HepG2 (cell line): ENCODE measurements at regions not wholly inside any gene's neighbourhood (a gene's known extent, or its start where the extent isn't known, plus 50 kb on each side); places are given as distances from the start of the nearest gene placed in this dataset.

Source experiments
- ATAC-seq: fragments of 200-7000 bp; cut with Tn5 transposase; 3 replicates; pipeline ENCODE4 v1.9.1; 2020; ENCODE audit warnings: mild to moderate bottlenecking, moderate library complexity
- BruUV-seq: library from RNA; stranded (reverse); fragments of 400-500 nt; replicated peaks from 2 replicates; lab custom pipeline; 2021; lab: Mats Ljungman, UMichigan
- CTCF ChIA-PET: fragments of 300-600 bp; formaldehyde crosslinking; extraction: SDS; loops from one replicate; lab custom pipeline; 2021; ENCODE audit warnings: low total read pairs, inconsistent platforms, low intra/inter-chr PET ratio; lab: Yijun Ruan, JAX
- POLR2A ChIA-PET: fragments of 350-600 bp; sonication (Branson Sonifier 250); formaldehyde crosslinking; loops from one replicate; lab custom pipeline; 2020; ENCODE audit warnings: antibody characterized with exemption, inconsistent platforms; lab: Yijun Ruan, JAX
- DNase-seq: peaks from one replicate; pipeline ENCODE4 v3.0.0-alpha.2; 2015; ENCODE audit warnings: low spot score
- FAIRE-seq: peaks from 3 replicates; lab custom pipeline; 2011; peaks lifted over from hg19 to GRCh38; lab: Jason Lieb, UNC
- H2AFZ ChIP-seq: one replicate; pipeline ENCODE4 v1.6.1; 2011; ENCODE audit warnings: low read length, inconsistent platforms
- H3K27ac ChIP-seq: fragments of 300-600 bp; 3 replicates; pipeline ENCODE4 v1.8.0; 2011; ENCODE audit warnings: mixed run types, mild to moderate bottlenecking, mixed read lengths, low read length, inconsistent platforms; ENCODE audit not compliant: insufficient read depth; ENCODE audit errors: extremely low read length
- H3K27me3 ChIP-seq, 2 experiments: fragments of 200-600 bp in 1 of 2; 2 replicates in 1 of 2; 3 replicates in 1 of 2; pipeline versions ENCODE4 v1.6.0 to v1.8.0; 2011; ENCODE audit warnings: low read length in 2 of 2, mild to moderate bottlenecking in 2 of 2, moderate library complexity in 2 of 2, inconsistent platforms in 1 of 2; ENCODE audit not compliant: insufficient read depth in 2 of 2, control insufficient read depth in 1 of 2
- H3K36me3 ChIP-seq, 2 experiments: fragments of 200-600 bp in 1 of 2; replicated peaks in 1 of 2; 2 replicates in 1 of 2; 3 replicates in 1 of 2; pipeline versions ENCODE4 v1.5.1 to v1.8.0; 2011; ENCODE audit warnings: low read length in 2 of 2, inconsistent platforms in 1 of 2; ENCODE audit not compliant: insufficient read depth in 2 of 2, control insufficient read depth in 1 of 2
- H3K4me1 ChIP-seq: 2 replicates; pipeline ENCODE4 v1.5.1; 2012; ENCODE audit warnings: low read length, inconsistent platforms; ENCODE audit not compliant: insufficient read depth
- H3K4me2 ChIP-seq: 2 replicates; pipeline ENCODE4 v1.6.0; 2011; ENCODE audit warnings: low read depth, low read length, inconsistent platforms
- H3K4me3 ChIP-seq, 3 experiments: fragments of 200-600 bp in 1 of 3; sonication (generic), shearing (Covaris generic) in 1 of 3; replicated peaks in 1 of 3; 2 replicates each; pipeline ENCODE4 v1.5.1; 2011 to 2016; ENCODE audit warnings: low read length in 3 of 3, inconsistent platforms in 2 of 3, low read depth in 2 of 3, mild to moderate bottlenecking in 2 of 3, control low read depth in 1 of 3, mixed read lengths in 1 of 3; ENCODE audit not compliant: insufficient read depth in 1 of 3
- H3K79me2 ChIP-seq: one replicate; pipeline ENCODE4 v1.6.1; 2011; ENCODE audit warnings: low read length, inconsistent platforms; ENCODE audit not compliant: insufficient read depth
- H3K9ac ChIP-seq: 2 replicates; pipeline ENCODE4 v1.6.0; 2011; ENCODE audit warnings: mild to moderate bottlenecking, low read depth, low read length, inconsistent platforms; ENCODE audit not compliant: insufficient read depth
- H3K9me3 ChIP-seq: 2 replicates; pipeline ENCODE4 v1.5.1; 2012; ENCODE audit warnings: mild to moderate bottlenecking, low read length
- H4K20me1 ChIP-seq: 2 replicates; pipeline ENCODE4 v1.6.0; 2011; ENCODE audit warnings: inconsistent platforms, mild to moderate bottlenecking, low read length, moderate library complexity; ENCODE audit not compliant: insufficient read depth
- STAG1 ChIP-seq: sonication (generic); formaldehyde crosslinking; IDR thresholded peaks from 2 replicates; pipeline ENCODE4 v1.4.0; 2020; ENCODE audit warnings: missing genetic modification reagents
- ZNF232 ChIP-seq: sonication (generic); formaldehyde crosslinking; IDR thresholded peaks from 2 replicates; pipeline ENCODE4 v1.4.0; 2020; ENCODE audit warnings: missing genetic modification reagents, borderline replicate concordance
- WGBS: methylation state at CpG from one replicate; pipeline ENCODE4 v1.1.6; 2017; ENCODE audit warnings: low lambda C conversion rate; 5-methylcytosine and 5-hydroxymethylcytosine counted together
- in situ Hi-C: cut with HindIII; loops from 2 replicates; pipeline ENCODE4 v1.10.0; 2017; ENCODE audit warnings: low pct_unique_long_range_greater_than_20kb; ENCODE audit not compliant: extremely low pct_ligation_motif_present
- intact Hi-C: fragments of 100-400 bp; cut with micrococcal nuclease; formaldehyde crosslinking; loops from one replicate; pipeline ENCODE4 v1.10.0; 2022; ENCODE audit not compliant: unreplicated experiment
- TF ChIP-seq, protein P1 (sequence below): sonication (generic); formaldehyde crosslinking; IDR thresholded peaks from 2 replicates; pipeline ENCODE4 v1.5.0; 2020; ENCODE audit warnings: mild to moderate bottlenecking, missing genetic modification reagents, moderate library complexity
- TF ChIP-seq, protein P2 (sequence below): sonication (generic); formaldehyde crosslinking; IDR thresholded peaks from 2 replicates; pipeline ENCODE4 v1.4.0; 2020; ENCODE audit warnings: missing genetic modification reagents

DNA sequence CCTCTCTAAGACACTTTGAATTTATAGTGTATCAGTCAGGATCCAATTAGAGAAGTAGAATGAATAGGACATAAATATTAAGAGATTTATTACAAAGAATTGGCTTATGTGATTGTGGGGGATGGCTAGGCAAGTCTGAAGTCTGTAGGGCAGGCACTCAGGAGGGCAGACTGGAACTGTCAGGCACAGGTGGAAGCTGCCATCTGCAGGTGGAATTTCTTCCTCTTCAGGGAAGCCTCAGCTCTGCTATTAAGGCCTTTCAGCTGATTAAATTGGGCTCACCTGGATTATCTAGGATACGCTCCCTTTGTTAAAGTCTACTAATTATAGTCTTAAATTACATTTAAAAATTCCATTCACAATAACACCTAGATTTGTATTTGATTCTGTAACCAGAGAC lies 92.0 kb upstream of the HAO2 start:
- ChIA-PET POLR2A (no interaction called here), CTCF (interaction anchor here (3.2 kb wide), 1 partner anchor 91 kb away, joined by 29 read pairs; the partner anchor contains the start of gene HAO2)
- H3K79me2 ChIP-seq: no peaks in the 10 kb centered on the region
- H3K9me3 ChIP-seq: no peaks in the 10 kb centered on the region
- no peak overlapping the region for H2AFZ ChIP-seq
- ATAC-seq (peak; percentile 53; the same call in 1 of the 3 replicates), DNase-seq (no peak), FAIRE-seq (no peak)
- WGBS: 86% methylated on average over 1 of the region's 1 CpG
- intact Hi-C loops (loop anchor here (5.0 kb wide), 1 partner anchor 1124 kb away; no protein-coding TSS in a partner anchor), in situ Hi-C loops (no loop called here)
- no peaks in the 10 kb centered on the region; a peak in 1 of 5 replicates for H3K27me3 ChIP-seq
- no peaks in the 10 kb centered on the region for H3K4me1 ChIP-seq
- BruUV-seq: no TSS peak
- H4K20me1 ChIP-seq: no peaks in the 10 kb centered on the region
- H3K9ac ChIP-seq: no peak overlapping the region
- H3K4me2 ChIP-seq: no peak overlapping the region
- H3K27ac ChIP-seq: no peak overlapping the region
- no peak overlapping the region for H3K4me3 ChIP-seq
- TF ChIP-seq, protein P1, sequence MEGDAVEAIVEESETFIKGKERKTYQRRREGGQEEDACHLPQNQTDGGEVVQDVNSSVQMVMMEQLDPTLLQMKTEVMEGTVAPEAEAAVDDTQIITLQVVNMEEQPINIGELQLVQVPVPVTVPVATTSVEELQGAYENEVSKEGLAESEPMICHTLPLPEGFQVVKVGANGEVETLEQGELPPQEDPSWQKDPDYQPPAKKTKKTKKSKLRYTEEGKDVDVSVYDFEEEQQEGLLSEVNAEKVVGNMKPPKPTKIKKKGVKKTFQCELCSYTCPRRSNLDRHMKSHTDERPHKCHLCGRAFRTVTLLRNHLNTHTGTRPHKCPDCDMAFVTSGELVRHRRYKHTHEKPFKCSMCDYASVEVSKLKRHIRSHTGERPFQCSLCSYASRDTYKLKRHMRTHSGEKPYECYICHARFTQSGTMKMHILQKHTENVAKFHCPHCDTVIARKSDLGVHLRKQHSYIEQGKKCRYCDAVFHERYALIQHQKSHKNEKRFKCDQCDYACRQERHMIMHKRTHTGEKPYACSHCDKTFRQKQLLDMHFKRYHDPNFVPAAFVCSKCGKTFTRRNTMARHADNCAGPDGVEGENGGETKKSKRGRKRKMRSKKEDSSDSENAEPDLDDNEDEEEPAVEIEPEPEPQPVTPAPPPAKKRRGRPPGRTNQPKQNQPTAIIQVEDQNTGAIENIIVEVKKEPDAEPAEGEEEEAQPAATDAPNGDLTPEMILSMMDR (CRISPR knock-in tag): peak; percentile 55
- TF ChIP-seq STAG1 (CRISPR knock-in tag) (peak; percentile 53), ZNF232 (CRISPR knock-in tag) (no peak)
- TF ChIP-seq, protein P2, sequence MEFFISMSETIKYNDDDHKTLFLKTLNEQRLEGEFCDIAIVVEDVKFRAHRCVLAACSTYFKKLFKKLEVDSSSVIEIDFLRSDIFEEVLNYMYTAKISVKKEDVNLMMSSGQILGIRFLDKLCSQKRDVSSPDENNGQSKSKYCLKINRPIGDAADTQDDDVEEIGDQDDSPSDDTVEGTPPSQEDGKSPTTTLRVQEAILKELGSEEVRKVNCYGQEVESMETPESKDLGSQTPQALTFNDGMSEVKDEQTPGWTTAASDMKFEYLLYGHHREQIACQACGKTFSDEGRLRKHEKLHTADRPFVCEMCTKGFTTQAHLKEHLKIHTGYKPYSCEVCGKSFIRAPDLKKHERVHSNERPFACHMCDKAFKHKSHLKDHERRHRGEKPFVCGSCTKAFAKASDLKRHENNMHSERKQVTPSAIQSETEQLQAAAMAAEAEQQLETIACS (CRISPR knock-in tag): no peak
- H3K36me3 ChIP-seq: no peaks in the 10 kb centered on the region
